Cardiac muscle cell (in vitro differentiated cells and primary cell): ENCODE measurements at regions not wholly inside any gene's neighbourhood (a gene's known extent, or its start where the extent isn't known, plus 50 kb on each side); places are given as distances from the start of the nearest gene placed in this dataset.

Experiments
- DNase-seq, 2 donors: peaks; one replicate each; pipeline versions ENCODE4 v3.0.0 to v3.0.0-alpha.2; 2010 to 2017; ENCODE audit warnings: low read depth in 1 of 2, low spot score in 1 of 2
- H3K27ac ChIP-seq: fragments of 200-600 bp; sonication (generic); 2 replicates; pipeline ENCODE4 v1.5.1; 2016
- H3K27me3 ChIP-seq: fragments of 200-600 bp; sonication (generic); 2 replicates; pipeline ENCODE4 v1.6.0; 2016; ENCODE audit warnings: control low read depth
- H3K36me3 ChIP-seq: fragments of 200-600 bp; sonication (generic); 2 replicates; pipeline ENCODE4 v1.5.1; 2016; ENCODE audit warnings: control low read depth
- H3K4me1 ChIP-seq: fragments of 200-600 bp; sonication (generic); 2 replicates; pipeline ENCODE4 v1.8.1; 2017; ENCODE audit warnings: low read depth, mild to moderate bottlenecking, mixed run types
- H3K4me3 ChIP-seq: fragments of 200-600 bp; sonication (generic); 2 replicates; pipeline ENCODE4 v1.5.1; 2016; ENCODE audit warnings: mild to moderate bottlenecking
- H3K9me3 ChIP-seq: fragments of 200-600 bp; sonication (generic); 2 replicates; pipeline ENCODE4 v1.5.1; 2017; ENCODE audit warnings: low read depth, mild to moderate bottlenecking, control low read depth
- CTCF ChIP-seq: IDR thresholded peaks from 2 replicates; pipeline ENCODE4 v1.5.1; 2012; ENCODE audit warnings: low read depth, mild to moderate bottlenecking, low read length

GRCh38 chr7:17497136-17497535 lies 198.7 kb downstream of the AHR start:
- no peak for DNase-seq
- no peaks in the 10 kb centered on the region for H3K9me3 ChIP-seq
- H3K36me3 ChIP-seq = no peaks in the 10 kb centered on the region
- no peaks in the 10 kb centered on the region for H3K27me3 ChIP-seq
- no peak for TF ChIP-seq CTCF
- no peaks in the 10 kb centered on the region for H3K4me1 ChIP-seq
- H3K4me3 ChIP-seq = no peak overlapping the region
- no peak overlapping the region for H3K27ac ChIP-seq

- Histone ChIP-seq H3K36me3 (no peaks in the 10 kb centered on the region), H3K27ac (no peak overlapping the region), H3K4me3 (no peak overlapping the region), H3K27me3 (no peaks in the 10 kb centered on the region), H3K9me3 (no peaks in the 10 kb centered on the region), H3K4me1 (no peaks in the 10 kb centered on the region)
- TF ChIP-seq CTCF = no peak
- DNase-seq = no peak
These were observed 199.2 kb downstream of the AHR start for GRCh38 chr7:17497549-17498167.

- H3K36me3 ChIP-seq = no peaks in the 10 kb centered on the region
- TF ChIP-seq CTCF = no peak
- no peaks in the 10 kb centered on the region for H3K4me1 ChIP-seq
- no peak overlapping the region for H3K27ac ChIP-seq
- H3K4me3 ChIP-seq = no peak overlapping the region
- no peaks in the 10 kb centered on the region for H3K9me3 ChIP-seq
- H3K27me3 ChIP-seq = no peaks in the 10 kb centered on the region
- DNase-seq = no peak
These were observed 199.8 kb downstream of the AHR start for GRCh38 chr7:17498230-17498629.

GRCh38 chr7:17500736-17501135 lies 202.3 kb downstream of the AHR start:
- Histone ChIP-seq H3K27ac (no peak overlapping the region), H3K27me3 (no peaks in the 10 kb centered on the region), H3K4me3 (no peak overlapping the region), H3K36me3 (no peaks in the 10 kb centered on the region), H3K4me1 (no peaks in the 10 kb centered on the region), H3K9me3 (no peaks in the 10 kb centered on the region)
- no peak for TF ChIP-seq CTCF
- DNase-seq = no peak

- no peak for TF ChIP-seq CTCF
- Histone ChIP-seq H3K4me1 (no peaks in the 10 kb centered on the region), H3K27ac (no peak overlapping the region), H3K36me3 (no peaks in the 10 kb centered on the region), H3K9me3 (no peaks in the 10 kb centered on the region), H3K4me3 (no peak overlapping the region), H3K27me3 (no peaks in the 10 kb centered on the region)
- no peak for DNase-seq
These were observed 203.2 kb downstream of the AHR start for GRCh38 chr7:17501441-17502212.
